Memory B cell (primary cell): ENCODE measurements at regions not wholly inside any gene's neighbourhood (a gene's known extent, or its start where the extent isn't known, plus 50 kb on each side); places are given as distances from the start of the nearest gene placed in this dataset.
"Not testable (repeated sequence)": the region's sequence is repeated elsewhere in the genome, so short reads cannot be mapped to it uniquely, and the experiment has no call there.

Source experiments
- ATAC-seq: fragments of 150-1000 bp; cut with Tn5 transposase; 2 replicates; pipeline ENCODE4 v1.10.0; 2021; ENCODE audit warnings: low read depth, mild to moderate bottlenecking, moderate library complexity
- DNase-seq, 2 donors: peaks; one replicate each; pipeline ENCODE4 v3.0.0; 2022; ENCODE audit warnings: low spot score in 2 of 2
- H3K27ac Mint-ChIP-seq: one replicate; pipeline ENCODE4 v1.8.0; 2022; ENCODE audit warnings: mild to moderate bottlenecking, moderate library complexity, mixed read lengths
- H3K27me3 Mint-ChIP-seq: one replicate; pipeline ENCODE4 v1.8.0; 2022; ENCODE audit warnings: mixed read lengths
- H3K36me3 Mint-ChIP-seq: one replicate; pipeline ENCODE4 v1.8.0; 2022; ENCODE audit warnings: mild to moderate bottlenecking, mixed read lengths
- H3K4me1 Mint-ChIP-seq: one replicate; pipeline ENCODE4 v1.8.0; 2022; ENCODE audit warnings: mixed read lengths
- H3K4me3 Mint-ChIP-seq: one replicate; pipeline ENCODE4 v1.8.0; 2022; ENCODE audit warnings: mild to moderate bottlenecking, moderate library complexity, mixed read lengths
- H3K9me3 Mint-ChIP-seq: one replicate; pipeline ENCODE4 v1.8.0; 2022; ENCODE audit warnings: mixed read lengths

- no peak overlapping the region for H3K27ac Mint-ChIP-seq
- H3K27me3 Mint-ChIP-seq: no peaks in the 10 kb centered on the region
- no peaks in the 10 kb centered on the region for H3K4me1 Mint-ChIP-seq
- ATAC-seq (no peak), DNase-seq (no peak)
- H3K4me3 Mint-ChIP-seq: no peak overlapping the region
- no peaks in the 10 kb centered on the region for H3K36me3 Mint-ChIP-seq
- H3K9me3 Mint-ChIP-seq: no peaks in the 10 kb centered on the region
These were observed 93.0 kb upstream of the MANSC4 start for GRCh38 chr12:27873010-27873409.

GRCh38 chr12:27871946-27872345, 91.9 kb upstream of the MANSC4 start:
- Mint-ChIP-seq H3K9me3 (no peaks in the 10 kb centered on the region), H3K27me3 (no peaks in the 10 kb centered on the region), H3K27ac (no peak overlapping the region), H3K36me3 (no peaks in the 10 kb centered on the region), H3K4me3 (no peak overlapping the region), H3K4me1 (no peaks in the 10 kb centered on the region)
- ATAC-seq: no peak
- no peak for DNase-seq

GRCh38 chr12:27870939-27871338, 90.9 kb upstream of the MANSC4 start:
- DNase-seq: no peak
- H3K4me1 Mint-ChIP-seq: no peaks in the 10 kb centered on the region
- ATAC-seq: no peak
- no peak overlapping the region for H3K4me3 Mint-ChIP-seq
- H3K27ac Mint-ChIP-seq: no peak overlapping the region
- H3K27me3 Mint-ChIP-seq: no peaks in the 10 kb centered on the region
- H3K9me3 Mint-ChIP-seq: no peaks in the 10 kb centered on the region
- H3K36me3 Mint-ChIP-seq: no peaks in the 10 kb centered on the region

- Mint-ChIP-seq H3K4me3 (no peak overlapping the region), H3K9me3 (no peaks in the 10 kb centered on the region), H3K27ac (no peak overlapping the region), H3K36me3 (no peaks in the 10 kb centered on the region), H3K4me1 (no peaks in the 10 kb centered on the region), H3K27me3 (no peaks in the 10 kb centered on the region)
- DNase-seq (no peak), ATAC-seq (no peak)
These were observed 89.5 kb upstream of the MANSC4 start for GRCh38 chr12:27869567-27869966.

- no peaks in the 10 kb centered on the region for H3K4me1 Mint-ChIP-seq
- no peaks in the 10 kb centered on the region for H3K27me3 Mint-ChIP-seq
- H3K9me3 Mint-ChIP-seq: no peaks in the 10 kb centered on the region
- no peaks in the 10 kb centered on the region for H3K36me3 Mint-ChIP-seq
- no peak overlapping the region for H3K27ac Mint-ChIP-seq
- DNase-seq: no peak
- no peak overlapping the region for H3K4me3 Mint-ChIP-seq
- no peak for ATAC-seq
These were observed 88.1 kb upstream of the MANSC4 start for GRCh38 chr12:27868139-27868538.

GRCh38 chr12:27866373-27867101, 86.5 kb upstream of the MANSC4 start:
- no peak for ATAC-seq
- no peaks in the 10 kb centered on the region for H3K27me3 Mint-ChIP-seq
- H3K4me3 Mint-ChIP-seq: no peak overlapping the region
- H3K36me3 Mint-ChIP-seq: no peaks in the 10 kb centered on the region
- H3K4me1 Mint-ChIP-seq: no peaks in the 10 kb centered on the region
- DNase-seq: no peak
- H3K27ac Mint-ChIP-seq: no peak overlapping the region
- no peaks in the 10 kb centered on the region for H3K9me3 Mint-ChIP-seq

- Mint-ChIP-seq H3K4me1 (no peaks in the 10 kb centered on the region), H3K4me3 (no peak overlapping the region), H3K9me3 (no peaks in the 10 kb centered on the region), H3K27ac (no peak overlapping the region), H3K27me3 (no peaks in the 10 kb centered on the region), H3K36me3 (no peaks in the 10 kb centered on the region)
- no peak for ATAC-seq
- no peak for DNase-seq
These were observed 85.4 kb upstream of the MANSC4 start for GRCh38 chr12:27865421-27865820.

GRCh38 chr12:27864521-27864920, 84.5 kb upstream of the MANSC4 start:
- ATAC-seq (no peak), DNase-seq (no peak)
- H3K27ac Mint-ChIP-seq: no peak overlapping the region
- no peak overlapping the region for H3K4me3 Mint-ChIP-seq
- no peaks in the 10 kb centered on the region for H3K4me1 Mint-ChIP-seq
- peaks cover 2% of the 10 kb centered on the region for H3K27me3 Mint-ChIP-seq
- no peaks in the 10 kb centered on the region for H3K9me3 Mint-ChIP-seq
- no peaks in the 10 kb centered on the region for H3K36me3 Mint-ChIP-seq

GRCh38 chr12:27863839-27864238, 83.8 kb upstream of the MANSC4 start:
- no peaks in the 10 kb centered on the region for H3K9me3 Mint-ChIP-seq
- no peaks in the 10 kb centered on the region for H3K36me3 Mint-ChIP-seq
- H3K27me3 Mint-ChIP-seq: peaks cover 2% of the 10 kb centered on the region
- ATAC-seq (no peak), DNase-seq (no peak)
- H3K27ac Mint-ChIP-seq: no peak overlapping the region
- H3K4me3 Mint-ChIP-seq: no peak overlapping the region
- no peaks in the 10 kb centered on the region for H3K4me1 Mint-ChIP-seq

- Mint-ChIP-seq H3K9me3 (no peaks in the 10 kb centered on the region), H3K4me3 (no peak overlapping the region), H3K36me3 (no peaks in the 10 kb centered on the region), H3K27me3 (peaks cover 5% of the 10 kb centered on the region), H3K27ac (no peak overlapping the region), H3K4me1 (no peaks in the 10 kb centered on the region)
- DNase-seq (no peak), ATAC-seq (peak; percentile 60)
These were observed 81.6 kb upstream of the MANSC4 start for GRCh38 chr12:27861428-27862167.

- no peaks in the 10 kb centered on the region for H3K36me3 Mint-ChIP-seq
- H3K27me3 Mint-ChIP-seq: peaks cover 5% of the 10 kb centered on the region
- ATAC-seq (no peak), DNase-seq (no peak)
- H3K4me1 Mint-ChIP-seq: no peaks in the 10 kb centered on the region
- no peak overlapping the region for H3K27ac Mint-ChIP-seq
- H3K4me3 Mint-ChIP-seq: no peak overlapping the region
- H3K9me3 Mint-ChIP-seq: no peaks in the 10 kb centered on the region
These were observed 79.6 kb upstream of the MANSC4 start for GRCh38 chr12:27859648-27860047.

GRCh38 chr12:27857006-27857405, 77.0 kb upstream of the MANSC4 start:
- H3K27me3 Mint-ChIP-seq, ATAC-seq, H3K27ac Mint-ChIP-seq, H3K36me3 Mint-ChIP-seq, H3K4me3 Mint-ChIP-seq, H3K9me3 Mint-ChIP-seq, H3K4me1 Mint-ChIP-seq, DNase-seq: not testable (repeated sequence)

- Mint-ChIP-seq H3K9me3 (peaks cover 9% of the 10 kb centered on the region), H3K27ac (no peak overlapping the region), H3K4me3 (no peak overlapping the region), H3K36me3 (peaks cover 5% of the 10 kb centered on the region), H3K27me3 (peaks cover 12% of the 10 kb centered on the region), H3K4me1 (no peaks in the 10 kb centered on the region)
- ATAC-seq (no peak), DNase-seq (no peak)
These were observed 72.7 kb upstream of the MANSC4 start for GRCh38 chr12:27852742-27853141.
